Tibial nerve (tissue), 4 donors: ENCODE measurements at regions not wholly inside any gene's neighbourhood (a gene's known extent, or its start where the extent isn't known, plus 50 kb on each side); places are given as distances from the start of the nearest gene placed in this dataset.

Experiments used
- EP300 ChIP-seq, 2 donors: sonication (generic); formaldehyde crosslinking; IDR thresholded peaks; one replicate each; pipeline ENCODE4 v1.6.1; 2017; ENCODE audit warnings: antibody characterized with exemption in 2 of 2, mild to moderate bottlenecking in 1 of 2
- POLR2A ChIP-seq, 2 donors: fragments of 450-650 bp; IDR thresholded peaks; one replicate each; pipeline ENCODE4 v1.6.1; 2017; ENCODE audit warnings: antibody characterized with exemption in 2 of 2, mild to moderate bottlenecking in 2 of 2, moderate library complexity in 2 of 2
- TF ChIP-seq, protein P1 (sequence below), 5 experiments: fragments of 200-600 bp in 3 of 5; fragments of 450-650 bp in 2 of 5; sonication (generic) in 3 of 5; IDR thresholded peaks; one replicate each; pipeline ENCODE4 v1.5.1; 2016 to 2019; ENCODE audit warnings: antibody characterized with exemption in 5 of 5, mild to moderate bottlenecking in 3 of 5, moderate library complexity in 2 of 5

DNA sequence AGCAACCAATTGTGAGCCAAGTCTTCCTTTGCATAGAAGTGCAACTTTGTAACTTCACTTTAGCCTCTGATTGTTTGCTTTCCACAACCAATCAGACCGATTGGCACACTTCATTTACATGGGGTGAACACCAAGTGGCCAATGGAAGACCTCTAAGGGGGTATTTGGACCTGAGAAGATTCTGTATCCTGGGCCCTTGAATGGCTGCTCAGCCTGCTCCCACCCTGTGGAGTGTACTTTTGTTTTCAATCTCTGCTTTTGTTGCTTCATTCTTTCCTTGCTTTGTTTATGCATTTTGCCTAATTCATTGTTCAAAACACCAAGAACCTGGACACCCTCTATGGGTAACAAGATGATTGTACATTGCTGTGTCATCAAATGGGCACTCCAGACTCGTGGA lies 385.7 kb upstream of the NRP1 start:
- TF ChIP-seq, protein P1, sequence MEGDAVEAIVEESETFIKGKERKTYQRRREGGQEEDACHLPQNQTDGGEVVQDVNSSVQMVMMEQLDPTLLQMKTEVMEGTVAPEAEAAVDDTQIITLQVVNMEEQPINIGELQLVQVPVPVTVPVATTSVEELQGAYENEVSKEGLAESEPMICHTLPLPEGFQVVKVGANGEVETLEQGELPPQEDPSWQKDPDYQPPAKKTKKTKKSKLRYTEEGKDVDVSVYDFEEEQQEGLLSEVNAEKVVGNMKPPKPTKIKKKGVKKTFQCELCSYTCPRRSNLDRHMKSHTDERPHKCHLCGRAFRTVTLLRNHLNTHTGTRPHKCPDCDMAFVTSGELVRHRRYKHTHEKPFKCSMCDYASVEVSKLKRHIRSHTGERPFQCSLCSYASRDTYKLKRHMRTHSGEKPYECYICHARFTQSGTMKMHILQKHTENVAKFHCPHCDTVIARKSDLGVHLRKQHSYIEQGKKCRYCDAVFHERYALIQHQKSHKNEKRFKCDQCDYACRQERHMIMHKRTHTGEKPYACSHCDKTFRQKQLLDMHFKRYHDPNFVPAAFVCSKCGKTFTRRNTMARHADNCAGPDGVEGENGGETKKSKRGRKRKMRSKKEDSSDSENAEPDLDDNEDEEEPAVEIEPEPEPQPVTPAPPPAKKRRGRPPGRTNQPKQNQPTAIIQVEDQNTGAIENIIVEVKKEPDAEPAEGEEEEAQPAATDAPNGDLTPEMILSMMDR (IDR thresholded peaks at IDR 0.05): no peak
- TF ChIP-seq EP300 (IDR thresholded peaks at IDR 0.05) (no peak), POLR2A (IDR thresholded peaks at IDR 0.05) (no peak)
